ENCODE measurements at regions not wholly inside any gene's neighbourhood (a gene's known extent, or its start where the extent isn't known, plus 50 kb on each side); places are given as distances from the start of the nearest gene placed in this dataset.
"Not testable (repeated sequence)": the region's sequence is repeated elsewhere in the genome, so short reads cannot be mapped to it uniquely, and the experiment has no call there.

GRCh38 chr2:89205153-89205552 lies 513.7 kb downstream of the RPIA start:
- H3K9me2 ChIP-seq (ENCODE audit: insufficient read depth); H3K4me1 Mint-ChIP-seq; H3K4me1 ChIP-seq (ENCODE audit: insufficient read depth); H2AFZ ChIP-seq; H3K27me3 Mint-ChIP-seq (ENCODE audit: insufficient read depth, low read depth, poor library complexity); H3K27ac ChIP-seq (ENCODE audit: low read depth); H3K4me3 ChIP-seq; H4K20me1 ChIP-seq (replicated peaks; ENCODE audit: insufficient read depth); ATAC-seq; H3K36me3 Mint-ChIP-seq (ENCODE audit: low read depth); H3K4me3 Mint-ChIP-seq; H3K36me3 ChIP-seq (ENCODE audit: insufficient read depth); H3K27ac Mint-ChIP-seq; H3K79me2 ChIP-seq (replicated peaks; ENCODE audit: insufficient read depth); H3F3A ChIP-seq (replicated peaks; ENCODE audit: low read depth); H3K27me3 ChIP-seq (ENCODE audit: insufficient read depth); H3K4me2 ChIP-seq: not testable (repeated sequence)
- DNase-seq (ENCODE audit: low spot score): peak; percentile 77
- TF ChIP-seq CTCF (conservative IDR thresholded peaks at IDR 0.05; ENCODE audit: low read depth in 2 of 2): peak; percentile 56 to 68
- H3K9me3 Mint-ChIP-seq: peaks cover 51% of the 10 kb centered on the region

GRCh38 chr2:89208144-89208932 lies 516.9 kb downstream of the RPIA start:
- not testable (repeated sequence) for H3K27me3 Mint-ChIP-seq (ENCODE audit: insufficient read depth, low read depth, poor library complexity); H3K9me2 ChIP-seq (ENCODE audit: insufficient read depth); H3K27me3 ChIP-seq (ENCODE audit: insufficient read depth); H3K27ac Mint-ChIP-seq; H3K36me3 Mint-ChIP-seq (ENCODE audit: low read depth); H3F3A ChIP-seq (replicated peaks; ENCODE audit: low read depth); ATAC-seq; H3K4me3 Mint-ChIP-seq; H3K4me2 ChIP-seq; H4K20me1 ChIP-seq (replicated peaks; ENCODE audit: insufficient read depth); H2AFZ ChIP-seq; H3K4me1 Mint-ChIP-seq; DNase-seq (ENCODE audit: low spot score); H3K79me2 ChIP-seq (replicated peaks; ENCODE audit: insufficient read depth); H3K27ac ChIP-seq (ENCODE audit: low read depth); H3K4me1 ChIP-seq (ENCODE audit: insufficient read depth); H3K4me3 ChIP-seq; H3K36me3 ChIP-seq (ENCODE audit: insufficient read depth)
- H3K9me3 Mint-ChIP-seq: peaks cover 53% of the 10 kb centered on the region

- peaks cover 59% of the 10 kb centered on the region for H3K9me3 Mint-ChIP-seq
- not testable (repeated sequence) for H3K4me3 ChIP-seq; H3K4me2 ChIP-seq; H3K27me3 ChIP-seq (ENCODE audit: insufficient read depth); H3K36me3 ChIP-seq (ENCODE audit: insufficient read depth); H3K4me1 ChIP-seq (ENCODE audit: insufficient read depth); H3K79me2 ChIP-seq (replicated peaks; ENCODE audit: insufficient read depth); H3K27ac ChIP-seq (ENCODE audit: low read depth); H3K4me3 Mint-ChIP-seq; H3K27me3 Mint-ChIP-seq (ENCODE audit: insufficient read depth, low read depth, poor library complexity); H3K27ac Mint-ChIP-seq; ATAC-seq; H3K9me2 ChIP-seq (ENCODE audit: insufficient read depth); H3K36me3 Mint-ChIP-seq (ENCODE audit: low read depth); H3K4me1 Mint-ChIP-seq; H4K20me1 ChIP-seq (replicated peaks; ENCODE audit: insufficient read depth); H3F3A ChIP-seq (replicated peaks; ENCODE audit: low read depth); H2AFZ ChIP-seq
- TF ChIP-seq CTCF (conservative IDR thresholded peaks at IDR 0.05; ENCODE audit: low read depth in 2 of 2): peak; percentile 27 to 56; a peak in 2 of 4 replicates
- DNase-seq (ENCODE audit: low spot score): peak; percentile 50
These were observed 521.7 kb downstream of the RPIA start for GRCh38 chr2:89213151-89213550.

- not testable (repeated sequence) for H3K27ac Mint-ChIP-seq; H3K79me2 ChIP-seq (replicated peaks; ENCODE audit: insufficient read depth); H3K4me2 ChIP-seq; H3K9me2 ChIP-seq (ENCODE audit: insufficient read depth); H3K27ac ChIP-seq (ENCODE audit: low read depth); H3K27me3 ChIP-seq (ENCODE audit: insufficient read depth); H3K4me1 ChIP-seq (ENCODE audit: insufficient read depth); H2AFZ ChIP-seq; H3F3A ChIP-seq (replicated peaks; ENCODE audit: low read depth); H3K36me3 ChIP-seq (ENCODE audit: insufficient read depth); DNase-seq (ENCODE audit: low spot score); H3K4me3 ChIP-seq; H3K27me3 Mint-ChIP-seq (ENCODE audit: insufficient read depth, low read depth, poor library complexity); ATAC-seq; H3K4me3 Mint-ChIP-seq; H3K4me1 Mint-ChIP-seq; H3K36me3 Mint-ChIP-seq (ENCODE audit: low read depth); H4K20me1 ChIP-seq (replicated peaks; ENCODE audit: insufficient read depth)
- peaks cover 56% of the 10 kb centered on the region for H3K9me3 Mint-ChIP-seq
These were observed 522.3 kb downstream of the RPIA start for GRCh38 chr2:89213811-89214210.

- not testable (repeated sequence) for ATAC-seq; H3K79me2 ChIP-seq (replicated peaks; ENCODE audit: insufficient read depth); H3K4me1 ChIP-seq (ENCODE audit: insufficient read depth); H3K36me3 ChIP-seq (ENCODE audit: insufficient read depth); H3K4me3 Mint-ChIP-seq; H3K36me3 Mint-ChIP-seq (ENCODE audit: low read depth); H3K4me3 ChIP-seq; H3K4me1 Mint-ChIP-seq; H3F3A ChIP-seq (replicated peaks; ENCODE audit: low read depth); H3K27ac Mint-ChIP-seq; H3K4me2 ChIP-seq; H2AFZ ChIP-seq; DNase-seq (ENCODE audit: low spot score); H3K27me3 ChIP-seq (ENCODE audit: insufficient read depth); H4K20me1 ChIP-seq (replicated peaks; ENCODE audit: insufficient read depth); H3K27ac ChIP-seq (ENCODE audit: low read depth); H3K9me2 ChIP-seq (ENCODE audit: insufficient read depth); H3K27me3 Mint-ChIP-seq (ENCODE audit: insufficient read depth, low read depth, poor library complexity)
- H3K9me3 Mint-ChIP-seq: peaks cover 26% of the 10 kb centered on the region
These were observed 530.0 kb downstream of the RPIA start for GRCh38 chr2:89221474-89221873.
